Activated B cell treated with CpG ODN at 0.5 μM for 24 hours (primary cell): ENCODE measurements at regions not wholly inside any gene's neighbourhood (a gene's known extent, or its start where the extent isn't known, plus 50 kb on each side); places are given as distances from the start of the nearest gene placed in this dataset.

ENCODE experiments used
- ATAC-seq: fragments of 200-7000 bp; cut with Tn5 transposase; one replicate; pipeline ENCODE4 v1.10.0; 2021; ENCODE audit warnings: low read depth, mild to moderate bottlenecking, moderate library complexity
- CTCF ChIA-PET: fragments of 350-600 bp; sonication (Branson Sonifier 250); formaldehyde crosslinking; loops from one replicate; lab custom pipeline; 2021; ENCODE audit warnings: antibody characterized with exemption; lab: Charles Lee
- POLR2A ChIA-PET: fragments of 350-600 bp; sonication (Branson Sonifier 250); formaldehyde crosslinking; loops from one replicate; lab custom pipeline; 2021; ENCODE audit warnings: antibody characterized with exemption; lab: Charles Lee
- DNase-seq: peaks from one replicate; pipeline ENCODE4 v3.0.0; 2022
- H3K27ac Mint-ChIP-seq: one replicate; pipeline ENCODE4 v1.8.0; 2020; ENCODE audit warnings: mixed read lengths
- H3K27me3 Mint-ChIP-seq: one replicate; pipeline ENCODE4 v1.8.0; 2021; ENCODE audit warnings: mixed read lengths
- H3K36me3 Mint-ChIP-seq: one replicate; pipeline ENCODE4 v1.8.0; 2021; ENCODE audit warnings: low read depth, mixed read lengths
- H3K4me1 Mint-ChIP-seq: one replicate; pipeline ENCODE4 v1.8.0; 2021; ENCODE audit warnings: mixed read lengths
- H3K4me3 Mint-ChIP-seq: one replicate; pipeline ENCODE4 v1.8.0; 2020; ENCODE audit warnings: mild to moderate bottlenecking, mixed read lengths
- H3K9me3 Mint-ChIP-seq: one replicate; pipeline ENCODE4 v1.8.0; 2020; ENCODE audit warnings: mixed read lengths
- intact Hi-C: fragments of 100-400 bp; cut with micrococcal nuclease; formaldehyde crosslinking; loops from one replicate; pipeline ENCODE4 v1.15.1; 2024
- TF ChIP-seq, protein P1 (sequence below): fragments of 200-600 bp; IDR thresholded peaks from one replicate; pipeline ENCODE4 v1.8.0; 2022; ENCODE audit warnings: antibody characterized with exemption, mild to moderate bottlenecking

GRCh38 chr12:92650228-92650822 lies 52.5 kb upstream of the PLEKHG7 start:
- Mint-ChIP-seq H3K4me1 (peaks cover 6% of the 10 kb centered on the region), H3K36me3 (no peaks in the 10 kb centered on the region), H3K27me3 (no peaks in the 10 kb centered on the region), H3K9me3 (no peaks in the 10 kb centered on the region), H3K27ac (no peak overlapping the region), H3K4me3 (no peak overlapping the region)
- DNase-seq: no peak
- TF ChIP-seq, protein P1, sequence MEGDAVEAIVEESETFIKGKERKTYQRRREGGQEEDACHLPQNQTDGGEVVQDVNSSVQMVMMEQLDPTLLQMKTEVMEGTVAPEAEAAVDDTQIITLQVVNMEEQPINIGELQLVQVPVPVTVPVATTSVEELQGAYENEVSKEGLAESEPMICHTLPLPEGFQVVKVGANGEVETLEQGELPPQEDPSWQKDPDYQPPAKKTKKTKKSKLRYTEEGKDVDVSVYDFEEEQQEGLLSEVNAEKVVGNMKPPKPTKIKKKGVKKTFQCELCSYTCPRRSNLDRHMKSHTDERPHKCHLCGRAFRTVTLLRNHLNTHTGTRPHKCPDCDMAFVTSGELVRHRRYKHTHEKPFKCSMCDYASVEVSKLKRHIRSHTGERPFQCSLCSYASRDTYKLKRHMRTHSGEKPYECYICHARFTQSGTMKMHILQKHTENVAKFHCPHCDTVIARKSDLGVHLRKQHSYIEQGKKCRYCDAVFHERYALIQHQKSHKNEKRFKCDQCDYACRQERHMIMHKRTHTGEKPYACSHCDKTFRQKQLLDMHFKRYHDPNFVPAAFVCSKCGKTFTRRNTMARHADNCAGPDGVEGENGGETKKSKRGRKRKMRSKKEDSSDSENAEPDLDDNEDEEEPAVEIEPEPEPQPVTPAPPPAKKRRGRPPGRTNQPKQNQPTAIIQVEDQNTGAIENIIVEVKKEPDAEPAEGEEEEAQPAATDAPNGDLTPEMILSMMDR: no peak
- intact Hi-C loops: loop anchor here (1.0 to 5.0 kb wide), 10 partner anchors 76 to 1706 kb away; no protein-coding TSS in a partner anchor
- ChIA-PET POLR2A (no interaction called here), CTCF (interaction anchor here (1.5 to 5.0 kb wide), 5 partner anchors 9 to 1268 kb away, joined by 4 to 41 read pairs (median 12); no protein-coding TSS in a partner anchor)
- no peak for ATAC-seq

- H3K4me3 Mint-ChIP-seq: no peak overlapping the region
- no peak for DNase-seq
- TF ChIP-seq, protein P1: peak; percentile 26
- ChIA-PET CTCF (interaction anchor here (0.6 to 5.0 kb wide), 15 partner anchors 10 to 1295 kb away, joined by 3 to 41 read pairs (median 3); no protein-coding TSS in a partner anchor), POLR2A (interaction anchor here (0.6 kb wide), 1 partner anchor 1284 kb away, joined by 3 read pairs; no protein-coding TSS in a partner anchor)
- H3K36me3 Mint-ChIP-seq: no peaks in the 10 kb centered on the region
- H3K27ac Mint-ChIP-seq: no peak overlapping the region
- peak; percentile 78 for ATAC-seq
- peaks cover 6% of the 10 kb centered on the region for H3K4me1 Mint-ChIP-seq
- H3K27me3 Mint-ChIP-seq: no peaks in the 10 kb centered on the region
- H3K9me3 Mint-ChIP-seq: no peaks in the 10 kb centered on the region
- intact Hi-C loops: loop anchor here (1.0 to 5.0 kb wide), 12 partner anchors 57 to 1705 kb away; no protein-coding TSS in a partner anchor
These were observed 53.1 kb upstream of the PLEKHG7 start for GRCh38 chr12:92649511-92650227.

GRCh38 chr12:92648242-92649031 lies 54.4 kb upstream of the PLEKHG7 start:
- DNase-seq (no peak), ATAC-seq (no peak)
- Mint-ChIP-seq H3K27me3 (no peaks in the 10 kb centered on the region), H3K4me3 (no peak overlapping the region), H3K9me3 (no peaks in the 10 kb centered on the region), H3K4me1 (peaks cover 6% of the 10 kb centered on the region), H3K36me3 (no peaks in the 10 kb centered on the region), H3K27ac (no peak overlapping the region)
- ChIA-PET POLR2A (no interaction called here), CTCF (interaction anchor here (0.7 to 5.0 kb wide), 11 partner anchors 40 to 1294 kb away, joined by 3 to 41 read pairs (median 3); no protein-coding TSS in a partner anchor)
- TF ChIP-seq, protein P1: no peak
- intact Hi-C loops: loop anchor here (5.0 kb wide), 2 partner anchors 56 to 256 kb away; no protein-coding TSS in a partner anchor

- Mint-ChIP-seq H3K27me3 (no peaks in the 10 kb centered on the region), H3K9me3 (peaks cover 4% of the 10 kb centered on the region), H3K36me3 (no peaks in the 10 kb centered on the region), H3K27ac (no peak overlapping the region), H3K4me3 (no peak overlapping the region), H3K4me1 (no peaks in the 10 kb centered on the region)
- DNase-seq (no peak), ATAC-seq (no peak)
- intact Hi-C loops: no loop called here
- ChIA-PET CTCF (no interaction called here), POLR2A (no interaction called here)
- TF ChIP-seq, protein P1: no peak
These were observed 61.5 kb upstream of the PLEKHG7 start for GRCh38 chr12:92641291-92641690.
